LNCAP (cell line): ENCODE measurements at regions not wholly inside any gene's neighbourhood (a gene's known extent, or its start where the extent isn't known, plus 50 kb on each side); places are given as distances from the start of the nearest gene placed in this dataset.

Experiments
- TF ChIP-seq, protein P1 (sequence below): fragments of 450-650 bp; IDR thresholded peaks from 2 replicates; pipeline ENCODE4 v1.5.1; 2017; ENCODE audit warnings: mild to moderate bottlenecking

DNA sequence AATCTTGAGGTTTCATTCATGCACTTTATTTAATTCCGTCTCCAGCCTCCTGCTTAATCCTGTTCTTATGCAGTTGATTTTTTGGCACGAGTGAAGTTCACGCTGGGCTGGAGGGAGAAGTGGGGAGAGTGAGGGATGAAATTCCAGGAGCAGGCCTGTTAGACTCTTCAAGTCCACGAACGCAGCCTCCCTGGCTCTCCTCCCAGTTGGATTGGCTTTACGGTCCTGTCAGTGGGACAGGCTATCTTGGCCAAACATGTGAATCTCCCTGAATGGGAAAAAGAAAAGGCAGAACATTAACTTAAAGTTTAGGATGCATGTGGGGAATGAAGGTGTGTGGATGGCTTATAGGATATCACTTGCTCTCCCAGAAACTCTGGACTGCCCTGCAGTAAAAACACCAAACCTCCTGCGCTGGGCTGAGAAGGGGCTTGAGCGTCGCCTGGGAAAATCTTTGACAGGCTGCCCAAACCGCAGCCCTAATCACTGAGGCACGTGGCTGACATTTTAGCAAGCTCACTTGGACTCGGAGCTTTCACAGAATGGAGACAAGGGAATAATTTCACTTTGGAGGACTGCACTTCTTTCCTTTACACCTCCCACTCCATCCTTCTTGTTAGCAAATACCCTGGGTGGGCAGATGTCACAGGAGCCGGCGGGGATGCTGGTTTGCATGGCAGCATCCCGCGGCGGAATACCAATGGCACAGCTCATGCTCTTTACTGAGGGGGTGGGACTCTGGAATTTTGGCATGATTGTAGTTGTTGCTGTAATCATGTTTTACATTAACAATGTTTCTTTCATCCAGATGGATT is 93.9 kb downstream of the ACKR3 start:
- TF ChIP-seq, protein P1, sequence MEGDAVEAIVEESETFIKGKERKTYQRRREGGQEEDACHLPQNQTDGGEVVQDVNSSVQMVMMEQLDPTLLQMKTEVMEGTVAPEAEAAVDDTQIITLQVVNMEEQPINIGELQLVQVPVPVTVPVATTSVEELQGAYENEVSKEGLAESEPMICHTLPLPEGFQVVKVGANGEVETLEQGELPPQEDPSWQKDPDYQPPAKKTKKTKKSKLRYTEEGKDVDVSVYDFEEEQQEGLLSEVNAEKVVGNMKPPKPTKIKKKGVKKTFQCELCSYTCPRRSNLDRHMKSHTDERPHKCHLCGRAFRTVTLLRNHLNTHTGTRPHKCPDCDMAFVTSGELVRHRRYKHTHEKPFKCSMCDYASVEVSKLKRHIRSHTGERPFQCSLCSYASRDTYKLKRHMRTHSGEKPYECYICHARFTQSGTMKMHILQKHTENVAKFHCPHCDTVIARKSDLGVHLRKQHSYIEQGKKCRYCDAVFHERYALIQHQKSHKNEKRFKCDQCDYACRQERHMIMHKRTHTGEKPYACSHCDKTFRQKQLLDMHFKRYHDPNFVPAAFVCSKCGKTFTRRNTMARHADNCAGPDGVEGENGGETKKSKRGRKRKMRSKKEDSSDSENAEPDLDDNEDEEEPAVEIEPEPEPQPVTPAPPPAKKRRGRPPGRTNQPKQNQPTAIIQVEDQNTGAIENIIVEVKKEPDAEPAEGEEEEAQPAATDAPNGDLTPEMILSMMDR = no peak

- TF ChIP-seq, protein P1 = no peak
These were observed 94.5 kb downstream of the ACKR3 start for GRCh38 chr2:236664136-236664535.

- TF ChIP-seq, protein P1 = no peak
These were observed 95.5 kb downstream of the ACKR3 start for GRCh38 chr2:236665101-236665500.

- TF ChIP-seq, protein P1 = no peak
These were observed 96.0 kb downstream of the ACKR3 start for GRCh38 chr2:236665572-236666118.

DNA sequence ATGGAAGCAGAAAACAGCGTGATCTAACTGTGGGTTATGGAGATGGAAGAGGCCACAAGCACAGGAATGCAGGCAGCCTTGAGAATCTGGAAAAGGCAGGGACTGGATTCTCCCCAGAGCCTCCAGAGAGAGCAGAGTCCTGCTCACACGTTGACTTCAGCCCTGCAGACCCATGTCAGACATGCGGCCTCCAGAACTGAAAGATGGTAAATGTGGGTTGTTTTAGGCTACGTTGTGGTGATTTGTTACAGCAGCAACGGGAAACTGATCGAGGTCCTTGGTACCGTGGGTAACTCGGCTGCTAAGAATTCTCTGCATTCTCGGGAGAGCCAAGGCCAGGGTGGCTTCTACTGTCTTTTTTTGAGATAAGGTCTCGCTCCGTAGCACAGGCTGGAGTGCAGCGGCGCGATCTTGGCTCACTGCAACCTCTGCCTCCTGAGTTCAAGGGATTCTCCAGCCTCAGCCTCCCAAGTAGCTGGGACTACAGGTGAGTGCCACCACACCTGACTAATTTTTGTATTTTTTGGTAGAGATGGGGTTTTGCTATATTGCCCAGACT is 97.1 kb downstream of the ACKR3 start:
- TF ChIP-seq, protein P1 = no peak

GRCh38 chr2:236667526-236667925 is 97.9 kb downstream of the ACKR3 start:
- TF ChIP-seq, protein P1 = no peak

DNA sequence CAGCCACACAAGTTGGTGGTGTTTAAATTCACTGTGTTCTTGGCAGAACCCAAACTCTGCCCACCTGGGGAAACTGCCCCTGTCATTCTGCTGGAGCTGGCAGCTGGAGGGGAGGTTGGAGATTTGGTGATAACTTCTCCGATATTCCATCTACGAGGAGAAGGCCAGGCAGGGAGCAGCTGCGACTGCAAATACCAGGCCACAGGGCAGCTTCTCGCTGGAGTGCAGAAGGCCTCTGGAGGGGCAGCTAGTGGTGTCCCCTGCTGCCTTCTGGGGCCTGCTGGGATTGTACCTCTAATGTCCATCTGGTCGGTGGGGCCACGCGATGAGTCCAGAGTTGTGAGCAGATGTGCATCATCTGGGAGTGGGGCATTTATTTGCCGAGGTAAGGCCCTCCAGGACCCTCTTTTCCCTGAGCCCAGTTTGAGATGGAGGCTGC is 98.9 kb downstream of the ACKR3 start:
- TF ChIP-seq, protein P1 = no peak
